HEK293T (cell line): ENCODE measurements at regions not wholly inside any gene's neighbourhood (a gene's known extent, or its start where the extent isn't known, plus 50 kb on each side); places are given as distances from the start of the nearest gene placed in this dataset.

ENCODE experiments used
- CTCF ChIA-PET: fragments of 350-600 bp; formaldehyde crosslinking; extraction: SDS; loops from one replicate; lab custom pipeline; 2021; ENCODE audit warnings: antibody characterized with exemption, inconsistent platforms; lab: Yijun Ruan, JAX
- POLR2A ChIA-PET: fragments of 350-600 bp; formaldehyde crosslinking; extraction: SDS; loops from one replicate; lab custom pipeline; 2020; ENCODE audit warnings: antibody characterized with exemption, inconsistent platforms; lab: Yijun Ruan, JAX
- DNase-seq: peaks from one replicate; pipeline ENCODE4 v3.0.0; 2012; ENCODE audit warnings: mixed read lengths; ENCODE audit errors: extremely low spot score
- ARNT ChIP-seq: fragments of 450-650 bp; IDR thresholded peaks from 2 replicates; pipeline ENCODE4 v1.6.1; 2017; ENCODE audit warnings: mild to moderate bottlenecking
- BHLHE40 ChIP-seq: fragments of 450-650 bp; IDR thresholded peaks from 2 replicates; pipeline ENCODE4 v1.6.1; 2016; ENCODE audit warnings: mild to moderate bottlenecking, moderate library complexity, borderline replicate concordance
- CTBP1 ChIP-seq: fragments of 450-650 bp; IDR thresholded peaks from 2 replicates; pipeline ENCODE4 v1.6.1; 2016; ENCODE audit warnings: borderline replicate concordance
- ELF4 ChIP-seq: fragments of 450-650 bp; IDR thresholded peaks from 2 replicates; pipeline ENCODE4 v1.6.1; 2017; ENCODE audit warnings: antibody characterized with exemption
- FOXA1 ChIP-seq: fragments of 450-650 bp; IDR thresholded peaks from 2 replicates; pipeline ENCODE4 v1.6.1; 2016; ENCODE audit warnings: mild to moderate bottlenecking
- FOXK2 ChIP-seq: fragments of 450-650 bp; IDR thresholded peaks from 2 replicates; pipeline ENCODE4 v1.6.1; 2016; ENCODE audit warnings: mild to moderate bottlenecking
- FOXM1 ChIP-seq: fragments of 450-650 bp; IDR thresholded peaks from 2 replicates; pipeline ENCODE4 v1.6.1; 2017; ENCODE audit warnings: mild to moderate bottlenecking, borderline replicate concordance
- HDGF ChIP-seq: fragments of 450-650 bp; IDR thresholded peaks from 2 replicates; pipeline ENCODE4 v1.6.1; 2017; ENCODE audit warnings: antibody characterized with exemption, borderline replicate concordance
- L3MBTL2 ChIP-seq: fragments of 450-650 bp; conservative IDR thresholded peaks from 2 replicates; pipeline ENCODE4 v1.6.1; 2016; ENCODE audit warnings: mild to moderate bottlenecking
- LEF1 ChIP-seq: fragments of 450-650 bp; IDR thresholded peaks from 2 replicates; pipeline ENCODE4 v1.6.1; 2017; ENCODE audit warnings: mild to moderate bottlenecking, borderline replicate concordance
- NFRKB ChIP-seq: fragments of 450-650 bp; IDR thresholded peaks from 2 replicates; pipeline ENCODE4 v1.6.1; 2016; ENCODE audit warnings: mild to moderate bottlenecking, moderate library complexity
- PKNOX1 ChIP-seq: fragments of 450-650 bp; IDR thresholded peaks from 2 replicates; pipeline ENCODE4 v1.6.1; 2016
- SP1 ChIP-seq: fragments of 450-650 bp; IDR thresholded peaks from 2 replicates; pipeline ENCODE4 v1.6.1; 2017
- SUZ12 ChIP-seq: fragments of 450-650 bp; IDR thresholded peaks from 2 replicates; pipeline ENCODE4 v1.6.1; 2016; ENCODE audit warnings: mild to moderate bottlenecking
- TARDBP ChIP-seq: fragments of 450-650 bp; IDR thresholded peaks from 2 replicates; pipeline ENCODE4 v1.6.1; 2016
- ZNF384 ChIP-seq: fragments of 450-650 bp; IDR thresholded peaks from 2 replicates; pipeline ENCODE4 v1.6.1; 2016

- ChIA-PET POLR2A (no interaction called here), CTCF (no interaction called here)
- DNase-seq = no peak
- TF ChIP-seq FOXM1 (no peak), HDGF (no peak), ELF4 (no peak), FOXA1 (no peak), LEF1 (no peak), PKNOX1 (no peak), CTBP1 (no peak)
Measured at GRCh38 chr4:125979950-125980349, 665.2 kb downstream of the FAT4 start.

GRCh38 chr4:125983168-125983567 is 668.4 kb downstream of the FAT4 start:
- CTCF ChIA-PET = no interaction called here
- DNase-seq = no peak
- POLR2A ChIA-PET = no interaction called here
- no peak for TF ChIP-seq NFRKB
- TF ChIP-seq SP1 = no peak
- no peak for TF ChIP-seq FOXA1

- ChIA-PET CTCF (no interaction called here), POLR2A (no interaction called here)
- TF ChIP-seq FOXA1 (no peak), CTBP1 (no peak), FOXK2 (no peak), BHLHE40 (no peak), TARDBP (no peak)
- no peak for DNase-seq
Measured at GRCh38 chr4:125985856-125986255, 671.1 kb downstream of the FAT4 start.

- POLR2A ChIA-PET = no interaction called here
- CTCF ChIA-PET = no interaction called here
- TF ChIP-seq ARNT = no peak
- TF ChIP-seq CTBP1 = no peak
- no peak for TF ChIP-seq ZNF384
- no peak for TF ChIP-seq FOXA1
- TF ChIP-seq PKNOX1 = no peak
- no peak for DNase-seq
Measured at GRCh38 chr4:125986307-125986706, 671.6 kb downstream of the FAT4 start.

- ChIA-PET POLR2A (no interaction called here), CTCF (no interaction called here)
- no peak for DNase-seq
- TF ChIP-seq LEF1 (no peak), FOXA1 (no peak), PKNOX1 (peak; percentile 69)
Measured at GRCh38 chr4:125988464-125988863, 673.7 kb downstream of the FAT4 start.

- DNase-seq = no peak
- POLR2A ChIA-PET = no interaction called here
- CTCF ChIA-PET = no interaction called here
- TF ChIP-seq L3MBTL2 (no peak), FOXK2 (no peak), ARNT (no peak), SUZ12 (no peak), ZNF384 (no peak), HDGF (no peak), FOXA1 (no peak)
Measured at GRCh38 chr4:125991398-125991797, 676.6 kb downstream of the FAT4 start.

- ChIA-PET CTCF (no interaction called here), POLR2A (no interaction called here)
- DNase-seq = no peak
- TF ChIP-seq SP1 (no peak), HDGF (no peak), FOXK2 (no peak), ARNT (no peak), NFRKB (no peak), BHLHE40 (no peak), SUZ12 (no peak), L3MBTL2 (no peak), CTBP1 (no peak), TARDBP (no peak), FOXM1 (no peak), PKNOX1 (no peak), FOXA1 (no peak), ELF4 (no peak), ZNF384 (no peak)
Measured at GRCh38 chr4:125992891-125993290, 678.1 kb downstream of the FAT4 start.
